Gastroesophageal sphincter (tissue), 3 donors: ENCODE measurements at regions not wholly inside any gene's neighbourhood (a gene's known extent, or its start where the extent isn't known, plus 50 kb on each side); places are given as distances from the start of the nearest gene placed in this dataset.

Source experiments
- POLR2A ChIP-seq, 2 donors: fragments of 450-650 bp; IDR thresholded peaks; one replicate each; pipeline ENCODE4 v1.6.1; 2017; ENCODE audit warnings: antibody characterized with exemption in 2 of 2, mild to moderate bottlenecking in 2 of 2, moderate library complexity in 1 of 2
- POLR2AphosphoS5 ChIP-seq: sonication (generic); formaldehyde crosslinking; IDR thresholded peaks from one replicate; pipeline ENCODE4 v1.6.1; 2017; ENCODE audit warnings: antibody characterized with exemption
- TF ChIP-seq, protein P1 (sequence below), 4 experiments: fragments of 200-600 bp in 2 of 4; fragments of 450-650 bp in 2 of 4; sonication (generic) in 1 of 4; IDR thresholded peaks; one replicate each; pipeline ENCODE4 v1.5.1; 2017 to 2019; ENCODE audit warnings: antibody characterized with exemption in 4 of 4, mild to moderate bottlenecking in 2 of 4, moderate library complexity in 2 of 4

DNA sequence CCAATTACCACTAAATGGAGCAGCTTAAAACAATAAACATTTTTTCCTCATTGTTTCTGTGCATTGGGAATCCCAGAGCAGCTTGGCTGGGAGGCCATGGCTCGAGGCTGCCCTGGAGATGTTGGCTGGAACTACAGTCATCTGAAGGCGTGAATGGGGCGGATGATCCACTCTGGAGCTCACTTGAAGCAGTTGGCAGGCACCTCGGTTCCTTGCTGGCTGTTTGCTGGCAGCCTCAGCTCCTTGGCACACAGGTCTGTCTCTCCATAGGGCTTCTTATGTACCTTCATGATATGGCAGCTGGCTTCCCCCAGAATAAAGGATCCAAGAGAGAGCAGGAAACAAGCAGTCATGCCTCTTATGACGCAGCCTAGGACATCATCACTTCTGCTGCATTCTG, 227.0 kb upstream of the COPS8 start:
- TF ChIP-seq, protein P1, sequence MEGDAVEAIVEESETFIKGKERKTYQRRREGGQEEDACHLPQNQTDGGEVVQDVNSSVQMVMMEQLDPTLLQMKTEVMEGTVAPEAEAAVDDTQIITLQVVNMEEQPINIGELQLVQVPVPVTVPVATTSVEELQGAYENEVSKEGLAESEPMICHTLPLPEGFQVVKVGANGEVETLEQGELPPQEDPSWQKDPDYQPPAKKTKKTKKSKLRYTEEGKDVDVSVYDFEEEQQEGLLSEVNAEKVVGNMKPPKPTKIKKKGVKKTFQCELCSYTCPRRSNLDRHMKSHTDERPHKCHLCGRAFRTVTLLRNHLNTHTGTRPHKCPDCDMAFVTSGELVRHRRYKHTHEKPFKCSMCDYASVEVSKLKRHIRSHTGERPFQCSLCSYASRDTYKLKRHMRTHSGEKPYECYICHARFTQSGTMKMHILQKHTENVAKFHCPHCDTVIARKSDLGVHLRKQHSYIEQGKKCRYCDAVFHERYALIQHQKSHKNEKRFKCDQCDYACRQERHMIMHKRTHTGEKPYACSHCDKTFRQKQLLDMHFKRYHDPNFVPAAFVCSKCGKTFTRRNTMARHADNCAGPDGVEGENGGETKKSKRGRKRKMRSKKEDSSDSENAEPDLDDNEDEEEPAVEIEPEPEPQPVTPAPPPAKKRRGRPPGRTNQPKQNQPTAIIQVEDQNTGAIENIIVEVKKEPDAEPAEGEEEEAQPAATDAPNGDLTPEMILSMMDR (IDR thresholded peaks at IDR 0.05), result no peak
- TF ChIP-seq POLR2A (IDR thresholded peaks at IDR 0.05), result no peak
- no peak for TF ChIP-seq POLR2AphosphoS5
